Spinal cord (tissue), 9 donors: ENCODE measurements at regions not wholly inside any gene's neighbourhood (a gene's known extent, or its start where the extent isn't known, plus 50 kb on each side); places are given as distances from the start of the nearest gene placed in this dataset.
A peak's percentile ranks its signal among the peaks of the same experiment; 100 is the strongest.
"Not testable (repeated sequence)": the region's sequence is repeated elsewhere in the genome, so short reads cannot be mapped to it uniquely, and the experiment has no call there.

ENCODE experiments used
- DNase-seq, 6 donors: peaks; one replicate each; pipeline versions ENCODE4 v3.0.0 to v3.0.0-alpha.2; 2013 to 2015; ENCODE audit warnings: low spot score in 6 of 6, low read depth in 4 of 6
- H3K27ac ChIP-seq: one replicate; pipeline ENCODE4 v1.5.1; 2013; ENCODE audit warnings: low read depth, low read length, control low read depth
- H3K27me3 ChIP-seq: one replicate; pipeline ENCODE4 v1.6.1; 2013; ENCODE audit warnings: low read length; ENCODE audit not compliant: control insufficient read depth, insufficient read depth
- H3K36me3 ChIP-seq: one replicate; pipeline ENCODE4 v1.6.1; 2013; ENCODE audit warnings: low read length; ENCODE audit not compliant: control insufficient read depth, insufficient read depth
- H3K4me1 ChIP-seq: one replicate; pipeline ENCODE4 v1.6.1; 2013; ENCODE audit warnings: low read length; ENCODE audit not compliant: control insufficient read depth, insufficient read depth
- H3K4me3 ChIP-seq: one replicate; pipeline ENCODE4 v1.5.1; 2013; ENCODE audit warnings: low read depth, low read length, control low read depth
- H3K9me3 ChIP-seq: one replicate; pipeline ENCODE4 v1.6.1; 2013; ENCODE audit warnings: low read length; ENCODE audit not compliant: control insufficient read depth, insufficient read depth
- WGBS: methylation state at CpG from one replicate; pipeline ENCODE4 v1.1.5; 2013; ENCODE audit warnings: missing lambda C conversion rate; ENCODE audit not compliant: insufficient coverage; 5-methylcytosine and 5-hydroxymethylcytosine counted together
- donor health status: healthy.

DNA sequence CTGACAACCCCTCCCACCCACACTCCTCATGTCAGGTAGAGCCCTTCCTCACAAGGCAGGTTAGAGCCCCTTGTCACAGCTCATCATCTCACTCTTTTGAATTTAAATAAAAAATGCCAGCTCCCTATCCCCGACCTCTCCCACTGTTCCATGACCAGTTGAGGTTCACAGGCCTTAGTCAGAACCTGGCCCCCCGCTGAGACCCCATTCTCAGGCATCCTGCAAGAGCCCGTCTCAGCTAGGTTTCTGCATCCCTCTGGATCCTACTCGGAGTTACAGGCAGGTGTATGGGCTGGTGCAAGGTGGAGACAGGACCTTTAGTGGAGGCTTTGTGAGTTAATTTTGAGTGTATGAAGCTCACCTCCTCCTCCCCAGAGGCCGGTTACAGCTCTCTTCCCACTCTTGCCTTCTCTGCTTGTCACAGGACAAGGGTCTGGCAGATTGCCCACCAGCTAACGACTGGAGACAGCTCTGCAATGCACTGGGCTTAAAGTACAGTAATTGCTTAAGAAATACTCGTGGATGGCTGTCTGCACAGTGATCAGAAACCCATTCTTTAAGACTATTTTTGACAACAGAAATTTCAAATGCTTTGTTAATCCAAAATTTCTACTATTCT is 394.9 kb upstream of the DPP6 start:
- WGBS, result 43% methylated on average over 4 of the region's 7 CpGs
- DNase-seq, result peak in 2 of 6 donors; percentile 25 to 29
- H3K27me3 ChIP-seq, result no peaks in the 10 kb centered on the region
- no peaks in the 10 kb centered on the region for H3K36me3 ChIP-seq
- H3K4me1 ChIP-seq, result no peaks in the 10 kb centered on the region
- no peak overlapping the region for H3K4me3 ChIP-seq
- no peaks in the 10 kb centered on the region for H3K9me3 ChIP-seq
- H3K27ac ChIP-seq, result no peak overlapping the region

- no peaks in the 10 kb centered on the region for H3K9me3 ChIP-seq
- WGBS, result 22% methylated on average over 1 of the region's 3 CpGs
- peaks cover 6% of the 10 kb centered on the region for H3K4me1 ChIP-seq
- peak in 5 of 6 donors; percentile 28 to 79 (median 38) for DNase-seq
- no peak overlapping the region for H3K4me3 ChIP-seq
- H3K36me3 ChIP-seq, result no peaks in the 10 kb centered on the region
- no peaks in the 10 kb centered on the region for H3K27me3 ChIP-seq
- H3K27ac ChIP-seq, result peak overlapping the region; percentile 54
Measured at GRCh38 chr7:153675131-153675530, 377.1 kb upstream of the DPP6 start.

- no peak overlapping the region for H3K27ac ChIP-seq
- no peak overlapping the region for H3K4me3 ChIP-seq
- peak in 1 of 6 donors; percentile 39 for DNase-seq
- 82% methylated on average over 3 of the region's 3 CpGs for WGBS
- H3K4me1 ChIP-seq, result no peaks in the 10 kb centered on the region
- no peaks in the 10 kb centered on the region for H3K36me3 ChIP-seq
- H3K9me3 ChIP-seq, result no peaks in the 10 kb centered on the region
- no peaks in the 10 kb centered on the region for H3K27me3 ChIP-seq
Measured at GRCh38 chr7:153682628-153683027, 369.6 kb upstream of the DPP6 start.

- H3K9me3 ChIP-seq, result no peaks in the 10 kb centered on the region
- no peaks in the 10 kb centered on the region for H3K36me3 ChIP-seq
- DNase-seq, result no peak
- no peaks in the 10 kb centered on the region for H3K27me3 ChIP-seq
- H3K4me1 ChIP-seq, result no peaks in the 10 kb centered on the region
- H3K4me3 ChIP-seq, result no peak overlapping the region
- WGBS, result 93% methylated on average over 11 of the region's 12 CpGs
- no peak overlapping the region for H3K27ac ChIP-seq
Measured at GRCh38 chr7:153696242-153696641, 356.0 kb upstream of the DPP6 start.

DNA sequence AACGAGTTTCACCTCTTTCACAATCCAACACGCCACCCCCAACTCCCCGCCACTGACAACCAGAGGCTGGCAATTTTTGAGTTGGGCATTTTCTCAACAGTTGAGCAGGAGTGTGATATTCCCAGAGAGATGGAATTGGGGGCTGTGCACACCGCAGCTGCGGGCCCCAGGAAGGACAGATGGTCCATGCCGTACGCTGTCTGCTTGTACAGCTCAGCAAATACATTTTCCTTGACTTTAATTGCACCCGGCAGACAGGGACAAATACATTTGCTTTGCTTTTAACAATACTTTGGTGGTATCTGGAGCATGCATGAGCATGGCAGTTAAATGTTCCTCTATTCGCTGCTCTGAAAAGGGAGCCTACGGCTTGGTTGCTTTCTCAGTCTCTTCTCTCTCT is 354.2 kb upstream of the DPP6 start:
- Histone ChIP-seq H3K4me1 (no peaks in the 10 kb centered on the region), H3K27me3 (no peaks in the 10 kb centered on the region), H3K4me3 (no peak overlapping the region), H3K27ac (no peak overlapping the region), H3K36me3 (no peaks in the 10 kb centered on the region), H3K9me3 (no peaks in the 10 kb centered on the region)
- DNase-seq, result peak in 1 of 6 donors; percentile 65
- WGBS, result 72% methylated on average over 6 of the region's 10 CpGs

- H3K36me3 ChIP-seq, result no peaks in the 10 kb centered on the region
- H3K27me3 ChIP-seq, result no peaks in the 10 kb centered on the region
- no peak overlapping the region for H3K4me3 ChIP-seq
- DNase-seq, result no peak
- no peaks in the 10 kb centered on the region for H3K4me1 ChIP-seq
- no peaks in the 10 kb centered on the region for H3K9me3 ChIP-seq
- H3K27ac ChIP-seq, result no peak overlapping the region
Measured at GRCh38 chr7:153701678-153702077, 350.5 kb upstream of the DPP6 start.

- not testable (repeated sequence) for H3K27me3 ChIP-seq, H3K36me3 ChIP-seq, H3K4me3 ChIP-seq, H3K9me3 ChIP-seq, DNase-seq, H3K27ac ChIP-seq, H3K4me1 ChIP-seq
- no CpG with 5 or more reads among the region's 2 CpGs for WGBS
Measured at GRCh38 chr7:153723892-153724291, 328.3 kb upstream of the DPP6 start.

- 93% methylated on average over 3 of the region's 7 CpGs for WGBS
- not testable (repeated sequence) for DNase-seq, H3K4me3 ChIP-seq, H3K27ac ChIP-seq, H3K9me3 ChIP-seq, H3K27me3 ChIP-seq, H3K36me3 ChIP-seq, H3K4me1 ChIP-seq
Measured at GRCh38 chr7:153731504-153731903, 320.7 kb upstream of the DPP6 start.

DNA sequence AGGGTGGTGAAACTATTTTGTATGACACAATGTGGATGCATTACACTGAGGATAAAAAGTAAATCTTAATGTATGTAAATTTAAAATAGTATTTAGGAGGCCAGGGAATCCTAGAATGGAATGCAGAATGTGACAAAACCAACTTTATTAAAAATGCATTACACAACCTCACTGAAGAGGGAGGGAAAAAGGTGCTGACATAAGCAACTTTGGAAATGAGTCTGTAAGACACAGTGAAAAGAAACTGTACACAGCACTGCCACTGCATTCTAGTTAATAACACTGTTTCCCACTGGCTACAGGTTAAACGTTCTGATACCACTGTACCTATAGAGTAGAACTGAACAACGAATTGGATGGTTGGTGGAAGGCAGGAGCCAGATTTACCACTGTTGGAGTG is 308.8 kb upstream of the DPP6 start:
- WGBS, result no CpG with 5 or more reads among the region's 2 CpGs
- H3K9me3 ChIP-seq, H3K4me1 ChIP-seq, DNase-seq, H3K36me3 ChIP-seq, H3K27me3 ChIP-seq, H3K27ac ChIP-seq, H3K4me3 ChIP-seq: not testable (repeated sequence)

DNA sequence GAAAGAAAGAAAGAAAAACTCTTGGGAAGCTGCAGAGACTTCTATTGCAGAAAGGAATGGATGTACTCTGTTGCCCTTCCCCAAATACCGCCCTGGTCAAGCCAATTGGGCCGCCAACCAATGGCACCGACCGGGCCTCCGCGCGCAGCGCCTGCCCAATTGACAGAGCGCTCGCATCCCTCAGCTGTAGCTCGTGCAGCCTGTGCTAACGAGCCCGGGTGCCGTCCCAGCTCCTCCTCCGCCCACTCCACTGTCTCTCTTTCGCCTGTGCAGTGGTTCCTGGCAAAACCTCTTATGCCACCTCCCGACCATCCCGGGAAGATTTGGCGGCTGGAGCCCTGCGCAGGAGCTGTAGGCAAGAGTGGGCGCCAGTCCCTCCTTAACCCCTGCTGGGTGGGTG is 304.2 kb upstream of the DPP6 start:
- WGBS, result 0% methylated on average over 10 of the region's 21 CpGs
- DNase-seq, result peak in 5 of 6 donors; percentile 3 to 75 (median 14)
- not testable (repeated sequence) for H3K9me3 ChIP-seq, H3K27me3 ChIP-seq, H3K27ac ChIP-seq, H3K4me1 ChIP-seq, H3K36me3 ChIP-seq
- H3K4me3 ChIP-seq, result peak overlapping the region; percentile 5
